ENCODE measurements at regions not wholly inside any gene's neighbourhood (a gene's known extent, or its start where the extent isn't known, plus 50 kb on each side); places are given as distances from the start of the nearest gene placed in this dataset.

- TF ChIP-seq CTCF (conservative IDR thresholded peaks at IDR 0.05 in 1 of 2, IDR thresholded peaks at IDR 0.05 in 1 of 2; ENCODE audit: extremely low read depth in 1 of 2, insufficient read depth in 1 of 2, low read depth in 1 of 2, low read length in 2 of 2) = no peak
- no peak for TF ChIP-seq EZH2 (IDR thresholded peaks at IDR 0.05; ENCODE audit: borderline replicate concordance, low read length)
Measured at GRCh38 chr5:99058466-99058865, 129.7 kb upstream of the CHD1 start.

Data from mammary epithelial cell (primary cell).